Kidney (tissue), 13 donors: ENCODE measurements at regions not wholly inside any gene's neighbourhood (a gene's known extent, or its start where the extent isn't known, plus 50 kb on each side); places are given as distances from the start of the nearest gene placed in this dataset.

ENCODE experiments used
- DNase-seq, 5 donors: peaks; one replicate each; pipeline ENCODE4 v3.0.0-alpha.2; 2013 to 2020
- FAIRE-seq: peaks from 2 replicates; lab custom pipeline; 2012; peaks lifted over from hg19 to GRCh38; lab: Jason Lieb, UNC
- H3K27ac ChIP-seq, 2 donors: one replicate each; pipeline ENCODE4 v1.7.0; 2013; ENCODE audit warnings: low read depth in 2 of 2, low read length in 2 of 2, inconsistent platforms in 1 of 2
- H3K27me3 ChIP-seq: one replicate; pipeline ENCODE4 v1.7.1; 2013; ENCODE audit warnings: low read length, inconsistent platforms; ENCODE audit not compliant: control insufficient read depth, insufficient read depth
- H3K36me3 ChIP-seq, 3 donors: one replicate each; pipeline versions ENCODE4 v1.7.0 to v1.7.1; 2013; ENCODE audit warnings: low read length in 3 of 3, control low read depth in 1 of 3, inconsistent platforms in 1 of 3; ENCODE audit not compliant: insufficient read depth in 3 of 3, control insufficient read depth in 2 of 3
- H3K4me1 ChIP-seq, 3 donors: one replicate each; pipeline versions ENCODE4 v1.7.0 to v1.7.1; 2013; ENCODE audit warnings: low read length in 3 of 3, inconsistent platforms in 1 of 3, low read depth in 1 of 3; ENCODE audit not compliant: control insufficient read depth in 2 of 3, insufficient read depth in 2 of 3
- H3K4me3 ChIP-seq, 3 donors: one replicate each; pipeline versions ENCODE4 v1.7.0 to v1.8.1; 2013; ENCODE audit warnings: low read length in 3 of 3, control low read depth in 1 of 3, inconsistent platforms in 1 of 3
- H3K9ac ChIP-seq, 3 donors: one replicate each; pipeline versions ENCODE4 v1.7.0 to v1.7.1; 2013; ENCODE audit warnings: low read length in 3 of 3, control low read depth in 1 of 3, inconsistent platforms in 1 of 3
- H3K9me3 ChIP-seq, 3 donors: one replicate each; pipeline versions ENCODE4 v1.7.0 to v1.7.1; 2013; ENCODE audit warnings: low read length in 3 of 3, control low read depth in 1 of 3, inconsistent platforms in 1 of 3; ENCODE audit not compliant: control insufficient read depth in 2 of 3, insufficient read depth in 1 of 3
- CTCF ChIP-seq: IDR thresholded peaks from 3 replicates; pipeline ENCODE4 v1.5.1; 2012; ENCODE audit warnings: mild to moderate bottlenecking, moderate library complexity, borderline replicate concordance; ENCODE audit not compliant: insufficient read depth; ENCODE audit errors: extremely low read depth
- intact Hi-C: fragments of 100-400 bp; cut with DNase I; formaldehyde crosslinking; loops from one replicate; pipeline ENCODE4 v1.11.1; 2022
- donor health status: control.
- donor health status: control.
- donor health status: control.
- donor health status: control.
- donor health status: control.
- donor health status: DM: yes; HTN: yes; CAD: no.
- donor health status: Normal renal cell carcinoma (clear cell type).

DNA sequence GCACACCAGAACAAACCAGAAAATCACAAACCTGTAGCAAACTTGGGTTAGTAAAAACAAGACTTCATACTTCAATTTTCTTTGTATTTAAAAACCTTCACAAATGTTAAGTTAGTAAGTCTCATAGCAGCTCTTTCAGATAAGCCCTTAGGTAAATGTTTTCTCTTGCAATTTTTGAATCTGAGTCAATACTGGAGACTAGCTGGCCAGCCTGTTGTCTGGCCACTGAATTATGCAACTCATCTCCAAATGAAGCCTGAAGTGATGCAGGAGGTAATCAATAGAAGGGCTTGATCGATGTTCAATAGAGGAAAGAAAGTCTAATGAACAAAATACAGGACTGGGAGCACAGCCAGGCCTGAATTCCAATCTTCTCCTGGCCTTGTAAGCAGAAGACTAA lies 465.2 kb downstream of the LRIG3 start:
- intact Hi-C loops = no loop called here
- no peak overlapping the region for H3K9ac ChIP-seq
- no peaks in the 10 kb centered on the region for H3K27me3 ChIP-seq
- H3K9me3 ChIP-seq = no peaks in the 10 kb centered on the region
- no peak for TF ChIP-seq CTCF
- no peaks in the 10 kb centered on the region for H3K36me3 ChIP-seq
- H3K4me1 ChIP-seq = no peaks in the 10 kb centered on the region
- no peak overlapping the region for H3K27ac ChIP-seq
- DNase-seq (no peak), FAIRE-seq (no peak)
- H3K4me3 ChIP-seq = no peak overlapping the region

GRCh38 chr12:58458102-58458501 lies 462.2 kb downstream of the LRIG3 start:
- Histone ChIP-seq H3K27me3 (no peaks in the 10 kb centered on the region), H3K36me3 (no peaks in the 10 kb centered on the region), H3K27ac (no peak overlapping the region), H3K4me3 (no peak overlapping the region), H3K9me3 (no peaks in the 10 kb centered on the region), H3K9ac (no peak overlapping the region), H3K4me1 (no peaks in the 10 kb centered on the region)
- intact Hi-C loops = no loop called here
- FAIRE-seq (no peak), DNase-seq (no peak)
- no peak for TF ChIP-seq CTCF

- H3K4me3 ChIP-seq = no peak overlapping the region
- DNase-seq = no peak
- no peaks in the 10 kb centered on the region for H3K27me3 ChIP-seq
- no peaks in the 10 kb centered on the region for H3K36me3 ChIP-seq
- no peak for FAIRE-seq
- no peak for TF ChIP-seq CTCF
- no peaks in the 10 kb centered on the region for H3K4me1 ChIP-seq
- intact Hi-C loops = no loop called here
- no peaks in the 10 kb centered on the region for H3K9me3 ChIP-seq
- no peak overlapping the region for H3K27ac ChIP-seq
- H3K9ac ChIP-seq = no peak overlapping the region
Measured at GRCh38 chr12:58459191-58459590, 461.1 kb downstream of the LRIG3 start.

- FAIRE-seq (no peak), DNase-seq (no peak)
- no peaks in the 10 kb centered on the region for H3K9me3 ChIP-seq
- H3K27me3 ChIP-seq = no peaks in the 10 kb centered on the region
- no peak overlapping the region for H3K9ac ChIP-seq
- no peak overlapping the region for H3K4me3 ChIP-seq
- H3K4me1 ChIP-seq = no peaks in the 10 kb centered on the region
- H3K27ac ChIP-seq = no peak overlapping the region
- intact Hi-C loops = no loop called here
- no peak for TF ChIP-seq CTCF
- H3K36me3 ChIP-seq = no peaks in the 10 kb centered on the region
Measured at GRCh38 chr12:58463051-58463450, 457.3 kb downstream of the LRIG3 start.
